ENCODE measurements at regions not wholly inside any gene's neighbourhood (a gene's known extent, or its start where the extent isn't known, plus 50 kb on each side); places are given as distances from the start of the nearest gene placed in this dataset.
"Not testable (repeated sequence)": the region's sequence is repeated elsewhere in the genome, so short reads cannot be mapped to it uniquely, and the experiment has no call there.

DNA sequence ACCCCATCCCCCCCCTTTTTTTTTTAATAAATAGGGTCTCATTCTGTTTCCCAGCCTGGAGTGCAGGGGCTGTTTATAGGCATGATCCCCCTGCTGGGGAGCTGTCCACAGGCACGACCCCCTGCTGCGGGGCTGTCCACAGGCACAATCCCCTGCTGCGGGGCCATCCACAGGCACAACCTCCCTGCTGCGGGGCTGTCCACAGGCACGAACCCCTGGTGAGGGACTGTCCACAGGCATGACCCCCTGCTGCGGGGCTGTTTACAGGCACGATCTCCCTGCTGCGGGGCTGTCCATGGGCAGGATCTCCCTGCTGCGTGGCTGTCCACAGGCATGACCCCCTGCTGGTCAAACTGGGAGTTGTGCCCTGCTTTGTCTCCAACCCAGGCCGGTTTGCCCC is 5290.1 kb upstream of the TPTE start:
- H3K4me1 ChIP-seq (ENCODE audit: insufficient read depth); H3K27me3 ChIP-seq (replicated peaks; ENCODE audit: insufficient read depth); H3K9me3 ChIP-seq (ENCODE audit: low read depth); H3K27ac ChIP-seq; DNase-seq; H3K9ac ChIP-seq; H3K79me2 ChIP-seq (ENCODE audit: insufficient read depth); H3F3A ChIP-seq (ENCODE audit: insufficient read depth); H4K20me1 ChIP-seq (ENCODE audit: insufficient read depth); H3K4me3 ChIP-seq; H3K9me2 ChIP-seq (ENCODE audit: insufficient read depth); H3K4me2 ChIP-seq (ENCODE audit: unreplicated experiment); H2AFZ ChIP-seq; H3K36me3 ChIP-seq (ENCODE audit: low read depth); in situ Hi-C loops (cut with MboI): not testable (repeated sequence)
- 40 to 41% methylated on average over 10 of the region's 10 CpGs for WGBS, 2 experiments (ENCODE audit: low coverage in 1 of 2, low lambda C conversion rate in 2 of 2, missing lambda C conversion rate in 2 of 2)

DNA sequence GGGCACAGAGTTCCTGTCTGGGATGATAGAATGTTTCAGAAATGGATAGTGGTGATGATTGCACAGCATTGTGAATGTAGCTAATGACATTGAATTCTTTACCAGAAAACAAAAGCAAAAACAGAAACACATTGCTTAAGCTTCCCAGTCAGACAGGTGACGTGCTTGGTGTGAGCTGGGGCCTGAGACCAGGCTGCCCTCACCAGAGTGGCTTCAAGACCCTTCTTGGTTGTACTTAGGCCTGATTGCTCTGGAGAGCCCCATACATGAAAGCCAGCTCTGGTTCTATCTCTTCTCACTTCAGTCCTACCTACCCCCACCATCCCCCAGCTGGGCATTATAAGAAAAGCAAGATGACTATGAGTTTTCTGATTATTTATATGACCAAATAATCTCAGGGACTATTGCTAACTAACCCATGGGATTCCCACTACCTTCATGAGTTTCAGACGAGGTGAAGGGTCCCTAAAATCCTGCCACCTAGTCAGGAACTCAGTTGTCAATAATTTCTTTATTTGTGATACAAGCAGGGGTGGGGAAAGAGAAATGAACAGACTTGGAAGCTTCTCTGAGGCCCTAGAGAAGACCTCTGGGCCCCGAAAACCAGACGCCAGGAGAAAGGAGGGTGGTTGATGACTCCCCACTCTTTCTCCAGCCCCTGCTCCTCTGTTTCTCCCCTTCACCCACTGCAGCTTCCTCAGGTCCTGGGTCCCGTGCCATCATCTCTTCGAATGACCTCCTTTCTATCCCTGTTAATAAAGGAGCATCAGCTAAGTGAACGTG is 5289.0 kb upstream of the TPTE start:
- H3K4me1 ChIP-seq (ENCODE audit: insufficient read depth); in situ Hi-C loops (cut with MboI): not testable (repeated sequence)
- WGBS, 2 experiments (ENCODE audit: low coverage in 1 of 2, low lambda C conversion rate in 2 of 2, missing lambda C conversion rate in 2 of 2) = 17% methylated on average over 7 of the region's 7 CpGs

DNA sequence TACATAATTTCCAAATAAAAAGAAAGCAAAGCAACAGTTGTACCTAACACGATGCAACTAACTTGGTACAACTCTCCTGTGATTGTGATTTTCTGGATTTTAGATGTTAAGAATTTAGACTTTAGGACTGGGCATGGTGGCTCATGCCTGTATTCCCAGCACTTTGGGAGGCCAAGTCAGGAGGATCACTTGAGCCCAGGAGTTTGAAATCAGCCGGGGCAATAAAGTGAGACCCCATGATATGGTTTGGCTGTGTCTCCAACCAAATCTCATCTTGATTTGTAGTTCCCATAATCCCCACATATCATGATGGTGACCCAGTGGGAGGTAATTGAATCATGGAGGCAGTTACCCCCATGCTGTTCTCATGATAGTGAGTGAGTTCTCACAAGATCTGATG is 5285.6 kb upstream of the TPTE start:
- H3K36me3 ChIP-seq (ENCODE audit: low read depth); H3K4me2 ChIP-seq (ENCODE audit: unreplicated experiment); H3K27me3 ChIP-seq (replicated peaks; ENCODE audit: insufficient read depth); DNase-seq; H3F3A ChIP-seq (ENCODE audit: insufficient read depth); H3K4me3 ChIP-seq; in situ Hi-C loops (cut with MboI); H3K9ac ChIP-seq; H3K79me2 ChIP-seq (ENCODE audit: insufficient read depth); H3K9me3 ChIP-seq (ENCODE audit: low read depth); H4K20me1 ChIP-seq (ENCODE audit: insufficient read depth); H3K4me1 ChIP-seq (ENCODE audit: insufficient read depth); H3K27ac ChIP-seq; H2AFZ ChIP-seq; H3K9me2 ChIP-seq (ENCODE audit: insufficient read depth): not testable (repeated sequence)
- 10 to 13% methylated on average over 2 of the region's 2 CpGs for WGBS, 2 experiments (ENCODE audit: low coverage in 1 of 2, low lambda C conversion rate in 2 of 2, missing lambda C conversion rate in 2 of 2)

More for the DNA sequence above, 5289.0 kb upstream of the TPTE start:
- H3K4me3 ChIP-seq; H4K20me1 ChIP-seq (ENCODE audit: insufficient read depth); H2AFZ ChIP-seq; H3K9me3 ChIP-seq (ENCODE audit: low read depth); H3K9me2 ChIP-seq (ENCODE audit: insufficient read depth); H3K4me2 ChIP-seq (ENCODE audit: unreplicated experiment); DNase-seq; H3K79me2 ChIP-seq (ENCODE audit: insufficient read depth); H3K9ac ChIP-seq; H3K36me3 ChIP-seq (ENCODE audit: low read depth); H3K27ac ChIP-seq; H3F3A ChIP-seq (ENCODE audit: insufficient read depth); H3K27me3 ChIP-seq (replicated peaks; ENCODE audit: insufficient read depth): not testable (repeated sequence)

DNA sequence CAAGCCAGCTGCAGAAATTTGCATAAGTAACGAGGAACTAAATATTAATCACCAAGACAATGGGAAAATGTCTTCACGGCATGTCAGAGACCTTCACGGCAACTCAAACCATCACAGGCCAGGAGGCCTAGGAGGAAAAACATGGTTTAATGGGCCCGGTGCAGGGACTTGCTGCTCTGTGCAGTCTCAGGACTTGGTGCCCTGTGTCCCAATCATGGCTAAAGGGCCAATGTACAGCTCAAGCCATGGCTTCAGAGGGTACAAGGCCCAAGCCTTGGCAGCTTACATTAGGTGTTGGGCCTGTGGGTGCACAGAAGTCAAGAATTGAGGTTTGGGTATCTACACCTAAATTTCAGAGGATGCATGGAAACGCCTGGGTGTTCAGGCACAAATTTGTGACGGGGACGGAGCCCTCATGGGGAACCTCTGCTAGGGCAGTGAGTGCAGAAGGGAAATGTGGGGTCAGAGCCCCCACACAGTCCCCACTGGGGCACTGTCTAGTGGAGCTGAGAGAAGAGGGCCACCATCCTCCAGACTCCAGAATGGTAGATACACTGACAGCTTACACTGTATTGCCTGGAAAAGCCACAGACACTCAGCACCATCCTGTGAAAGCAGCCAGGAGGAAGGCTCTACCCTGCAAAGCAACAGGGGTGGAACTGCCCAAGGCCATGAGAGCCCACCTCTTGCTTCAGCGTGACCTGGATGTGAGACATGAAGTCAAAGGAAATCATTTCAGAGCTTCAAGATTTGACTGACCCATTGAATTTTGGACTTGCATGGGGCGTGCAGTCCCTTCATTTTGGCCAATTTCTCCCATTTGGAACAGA is 5284.3 kb upstream of the TPTE start:
- H3K9me2 ChIP-seq (ENCODE audit: insufficient read depth); in situ Hi-C loops (cut with MboI); DNase-seq: not testable (repeated sequence)

DNA sequence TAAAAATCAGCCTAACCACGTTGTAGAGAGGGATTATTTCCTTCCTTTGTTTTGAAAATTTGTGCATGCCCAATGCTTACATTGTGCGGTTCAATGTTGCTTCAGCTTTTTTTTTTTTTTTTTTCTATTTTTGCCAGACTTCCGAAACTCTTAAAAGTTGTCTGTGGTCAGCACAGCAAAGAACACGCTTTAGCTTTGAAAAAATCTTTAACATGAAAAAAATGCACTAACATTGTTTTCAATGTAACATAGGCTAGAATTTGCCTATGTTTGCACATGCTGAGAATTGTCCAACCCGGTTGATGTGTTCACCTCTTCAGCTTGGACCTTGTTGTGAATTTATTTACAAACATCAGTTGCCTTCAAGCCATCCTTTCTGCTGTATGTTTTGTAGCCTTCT is 5280.9 kb upstream of the TPTE start:
- DNase-seq; H3K9ac ChIP-seq; H2AFZ ChIP-seq; H3K9me2 ChIP-seq (ENCODE audit: insufficient read depth); H3K9me3 ChIP-seq (ENCODE audit: low read depth); H3K27ac ChIP-seq; H3K27me3 ChIP-seq (replicated peaks; ENCODE audit: insufficient read depth); H3K36me3 ChIP-seq (ENCODE audit: low read depth); H3K4me1 ChIP-seq (ENCODE audit: insufficient read depth); H4K20me1 ChIP-seq (ENCODE audit: insufficient read depth); in situ Hi-C loops (cut with MboI); H3K4me2 ChIP-seq (ENCODE audit: unreplicated experiment); H3F3A ChIP-seq (ENCODE audit: insufficient read depth); H3K79me2 ChIP-seq (ENCODE audit: insufficient read depth); H3K4me3 ChIP-seq: not testable (repeated sequence)
- 20 to 21% methylated on average over 5 of the region's 5 CpGs for WGBS, 2 experiments (ENCODE audit: low coverage in 1 of 2, low lambda C conversion rate in 2 of 2, missing lambda C conversion rate in 2 of 2)

More for the DNA sequence above, 5284.3 kb upstream of the TPTE start:
- not testable (repeated sequence) for H3K27ac ChIP-seq; H3K27me3 ChIP-seq (replicated peaks; ENCODE audit: insufficient read depth); H3K4me2 ChIP-seq (ENCODE audit: unreplicated experiment); H3K79me2 ChIP-seq (ENCODE audit: insufficient read depth); H3K9ac ChIP-seq; H3K36me3 ChIP-seq (ENCODE audit: low read depth); H3F3A ChIP-seq (ENCODE audit: insufficient read depth); H3K4me1 ChIP-seq (ENCODE audit: insufficient read depth); H2AFZ ChIP-seq; H3K9me3 ChIP-seq (ENCODE audit: low read depth); H3K4me3 ChIP-seq; H4K20me1 ChIP-seq (ENCODE audit: insufficient read depth)
- WGBS, 2 experiments (ENCODE audit: low coverage in 1 of 2, low lambda C conversion rate in 2 of 2, missing lambda C conversion rate in 2 of 2) = 24% methylated on average over 9 of the region's 9 CpGs

DNA sequence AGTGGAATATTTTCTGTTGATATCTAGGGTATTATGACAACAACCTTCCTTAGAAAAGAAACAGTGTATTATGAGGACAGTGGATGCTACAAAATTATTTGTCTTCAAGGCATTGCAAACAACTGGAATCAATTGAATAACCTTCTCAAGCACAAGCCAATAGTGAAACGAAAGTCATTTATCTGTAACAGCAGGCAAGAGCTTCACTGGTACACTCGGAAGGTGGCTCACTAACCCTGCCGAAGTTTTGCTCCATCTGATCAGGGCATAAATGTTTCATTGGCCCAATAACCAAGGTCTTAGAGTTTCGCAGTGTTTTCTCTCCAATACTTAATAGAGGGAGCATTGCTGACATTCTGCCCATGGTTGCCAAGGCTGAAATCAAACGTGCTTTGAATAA is 5278.7 kb upstream of the TPTE start:
- 16 to 18% methylated on average over 5 of the region's 5 CpGs for WGBS, 2 experiments (ENCODE audit: low coverage in 1 of 2, low lambda C conversion rate in 2 of 2, missing lambda C conversion rate in 2 of 2)
- in situ Hi-C loops (cut with MboI); DNase-seq; H3K4me1 ChIP-seq (ENCODE audit: insufficient read depth); H3K79me2 ChIP-seq (ENCODE audit: insufficient read depth); H4K20me1 ChIP-seq (ENCODE audit: insufficient read depth); H3K9me2 ChIP-seq (ENCODE audit: insufficient read depth); H3K36me3 ChIP-seq (ENCODE audit: low read depth); H3K4me3 ChIP-seq; H3F3A ChIP-seq (ENCODE audit: insufficient read depth); H3K27ac ChIP-seq; H3K4me2 ChIP-seq (ENCODE audit: unreplicated experiment); H2AFZ ChIP-seq; H3K9ac ChIP-seq; H3K9me3 ChIP-seq (ENCODE audit: low read depth); H3K27me3 ChIP-seq (replicated peaks; ENCODE audit: insufficient read depth): not testable (repeated sequence)

DNA sequence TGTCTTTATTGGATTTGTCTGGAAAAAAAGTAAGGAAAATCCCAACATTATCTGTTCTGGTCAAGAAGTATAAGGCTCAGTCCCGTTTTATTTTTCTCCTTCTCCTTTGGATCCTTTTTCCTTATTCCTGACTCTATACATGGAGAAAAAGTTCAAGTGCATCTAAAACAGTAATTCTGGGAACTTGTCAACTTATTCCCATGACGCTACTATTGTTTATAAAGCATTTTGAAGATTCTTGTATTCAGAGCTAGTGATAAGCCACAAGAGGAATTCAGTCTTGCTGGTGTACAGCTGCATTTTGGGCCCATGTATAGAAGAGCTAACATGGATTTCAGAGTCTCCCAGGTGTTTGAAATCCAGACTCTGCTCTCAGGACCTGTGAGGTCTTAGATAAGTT is 5278.1 kb upstream of the TPTE start:
- H3F3A ChIP-seq (ENCODE audit: insufficient read depth); H3K9me2 ChIP-seq (ENCODE audit: insufficient read depth); H2AFZ ChIP-seq; H3K27ac ChIP-seq; H3K4me3 ChIP-seq; H3K4me1 ChIP-seq (ENCODE audit: insufficient read depth); H4K20me1 ChIP-seq (ENCODE audit: insufficient read depth); H3K4me2 ChIP-seq (ENCODE audit: unreplicated experiment); H3K79me2 ChIP-seq (ENCODE audit: insufficient read depth); in situ Hi-C loops (cut with MboI); DNase-seq; H3K27me3 ChIP-seq (replicated peaks; ENCODE audit: insufficient read depth); H3K9ac ChIP-seq; H3K9me3 ChIP-seq (ENCODE audit: low read depth); H3K36me3 ChIP-seq (ENCODE audit: low read depth): not testable (repeated sequence)
- 20 to 23% methylated on average over 2 of the region's 2 CpGs for WGBS, 2 experiments (ENCODE audit: low coverage in 1 of 2, low lambda C conversion rate in 2 of 2, missing lambda C conversion rate in 2 of 2)
